Stomach (tissue), 4 donors: ENCODE measurements at regions not wholly inside any gene's neighbourhood (a gene's known extent, or its start where the extent isn't known, plus 50 kb on each side); places are given as distances from the start of the nearest gene placed in this dataset.

Experiments
- EP300 ChIP-seq: sonication (generic); formaldehyde crosslinking; IDR thresholded peaks from one replicate; pipeline ENCODE4 v1.6.1; 2017; ENCODE audit warnings: antibody characterized with exemption
- POLR2A ChIP-seq, 4 donors: fragments of 450-650 bp; IDR thresholded peaks; one replicate each; pipeline ENCODE4 v1.6.1; 2016; ENCODE audit warnings: antibody characterized with exemption in 4 of 4, control low read depth in 2 of 4, mild to moderate bottlenecking in 1 of 4, moderate library complexity in 1 of 4
- POLR2AphosphoS5 ChIP-seq, 3 donors: sonication (generic); formaldehyde crosslinking; IDR thresholded peaks; one replicate each; pipeline ENCODE4 v1.6.1; 2016; ENCODE audit warnings: antibody characterized with exemption in 3 of 3
- TF ChIP-seq, protein P1 (sequence below), 7 experiments: fragments of 450-650 bp in 4 of 7; fragments of 200-600 bp in 3 of 7; sonication (generic) in 3 of 7; IDR thresholded peaks; one replicate each; pipeline ENCODE4 v1.5.1; 2016 to 2019; ENCODE audit warnings: antibody characterized with exemption in 7 of 7, control low read depth in 2 of 7, mild to moderate bottlenecking in 1 of 7

DNA sequence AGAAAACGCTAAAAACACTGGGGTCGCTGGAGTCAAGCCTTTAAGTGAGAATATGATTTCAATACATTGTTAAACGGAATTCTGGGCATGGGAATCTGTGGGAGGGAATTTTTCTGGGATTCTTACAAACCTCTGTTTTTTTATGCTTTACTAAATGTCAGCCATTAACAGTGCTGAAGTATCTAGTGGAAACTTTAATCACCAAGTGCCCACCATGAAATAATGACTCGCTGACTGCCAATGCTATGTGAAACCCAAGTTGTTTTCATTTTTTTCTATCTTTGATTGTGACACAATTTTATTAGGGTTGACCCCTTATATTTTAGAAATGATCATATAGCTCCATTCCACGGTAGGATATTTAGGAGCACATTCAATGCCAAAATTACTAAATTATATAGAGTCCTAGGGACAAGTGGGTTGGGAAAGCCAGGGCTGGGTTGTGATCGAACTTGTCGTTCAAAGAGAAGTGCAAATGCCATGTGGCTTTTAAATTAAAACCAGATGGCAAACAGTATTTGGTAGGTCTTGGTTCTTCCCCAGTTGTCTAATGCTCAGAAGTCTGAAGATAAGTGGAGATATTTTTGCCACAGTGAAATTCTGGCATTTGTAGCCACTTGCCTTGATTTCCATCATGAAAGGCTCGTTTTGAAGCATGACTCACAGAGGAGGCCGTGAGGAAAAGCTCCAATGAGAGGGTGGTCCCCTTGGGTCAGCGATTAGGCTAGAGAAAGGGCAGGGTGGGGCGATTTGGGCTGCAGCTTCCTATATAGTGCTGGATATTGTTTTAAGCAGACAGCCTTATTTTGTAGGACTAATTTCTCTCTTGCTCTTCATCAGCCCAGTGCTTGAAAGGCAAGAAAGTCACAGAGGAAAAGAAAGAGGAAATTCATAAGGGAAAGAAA, 254.4 kb upstream of the JAG1 start:
- TF ChIP-seq, protein P1, sequence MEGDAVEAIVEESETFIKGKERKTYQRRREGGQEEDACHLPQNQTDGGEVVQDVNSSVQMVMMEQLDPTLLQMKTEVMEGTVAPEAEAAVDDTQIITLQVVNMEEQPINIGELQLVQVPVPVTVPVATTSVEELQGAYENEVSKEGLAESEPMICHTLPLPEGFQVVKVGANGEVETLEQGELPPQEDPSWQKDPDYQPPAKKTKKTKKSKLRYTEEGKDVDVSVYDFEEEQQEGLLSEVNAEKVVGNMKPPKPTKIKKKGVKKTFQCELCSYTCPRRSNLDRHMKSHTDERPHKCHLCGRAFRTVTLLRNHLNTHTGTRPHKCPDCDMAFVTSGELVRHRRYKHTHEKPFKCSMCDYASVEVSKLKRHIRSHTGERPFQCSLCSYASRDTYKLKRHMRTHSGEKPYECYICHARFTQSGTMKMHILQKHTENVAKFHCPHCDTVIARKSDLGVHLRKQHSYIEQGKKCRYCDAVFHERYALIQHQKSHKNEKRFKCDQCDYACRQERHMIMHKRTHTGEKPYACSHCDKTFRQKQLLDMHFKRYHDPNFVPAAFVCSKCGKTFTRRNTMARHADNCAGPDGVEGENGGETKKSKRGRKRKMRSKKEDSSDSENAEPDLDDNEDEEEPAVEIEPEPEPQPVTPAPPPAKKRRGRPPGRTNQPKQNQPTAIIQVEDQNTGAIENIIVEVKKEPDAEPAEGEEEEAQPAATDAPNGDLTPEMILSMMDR (IDR thresholded peaks at IDR 0.05) = no peak
- TF ChIP-seq EP300 (no peak), POLR2A (IDR thresholded peaks at IDR 0.05) (no peak), POLR2AphosphoS5 (IDR thresholded peaks at IDR 0.05) (no peak)
